ENCODE measurements at regions not wholly inside any gene's neighbourhood (a gene's known extent, or its start where the extent isn't known, plus 50 kb on each side); places are given as distances from the start of the nearest gene placed in this dataset.
"Not testable (repeated sequence)": the region's sequence is repeated elsewhere in the genome, so short reads cannot be mapped to it uniquely, and the experiment has no call there.

GRCh38 chr16:85279402-85279801 lies 167.1 kb upstream of the CIBAR2 start:
- no peak for DNase-seq

DNA sequence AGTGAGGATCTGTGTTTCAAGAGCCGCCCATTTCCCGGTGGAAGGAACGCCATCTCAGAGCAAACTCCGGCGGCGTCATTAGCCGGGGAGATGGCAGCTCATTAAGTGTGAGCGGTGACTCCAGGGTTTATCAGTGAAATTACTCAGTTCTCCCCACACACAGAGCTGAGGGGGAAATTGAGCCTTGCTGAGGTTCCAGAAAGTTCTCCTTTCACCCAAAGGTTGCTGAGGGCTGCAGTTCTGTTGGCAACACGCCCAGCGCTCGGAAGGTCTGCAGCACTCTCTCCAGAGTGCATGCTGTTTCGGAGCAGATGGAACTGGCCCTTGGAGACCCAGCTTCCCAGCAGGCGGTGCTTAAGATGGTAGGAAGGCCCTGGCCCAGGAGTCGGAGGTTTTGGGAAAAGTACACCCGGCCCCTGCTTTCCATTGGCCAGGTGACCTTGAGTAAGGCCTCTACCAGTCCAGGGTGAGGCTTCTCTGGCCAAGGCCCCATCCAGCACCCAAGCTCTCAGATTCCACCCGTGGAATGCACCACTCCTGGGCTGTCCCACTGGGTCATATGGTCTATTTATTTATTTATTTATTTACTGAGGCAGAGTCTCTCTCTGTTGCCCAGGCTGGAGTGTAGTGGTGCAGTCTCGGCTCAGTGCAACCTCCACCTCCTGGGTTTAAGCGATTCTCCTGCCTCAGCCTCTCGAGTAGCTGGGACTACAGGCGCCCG lies 167.7 kb upstream of the CIBAR2 start:
- DNase-seq: no peak

- no peak for DNase-seq
Observed at GRCh38 chr16:85281181-85281580, 168.9 kb upstream of the CIBAR2 start.

DNA sequence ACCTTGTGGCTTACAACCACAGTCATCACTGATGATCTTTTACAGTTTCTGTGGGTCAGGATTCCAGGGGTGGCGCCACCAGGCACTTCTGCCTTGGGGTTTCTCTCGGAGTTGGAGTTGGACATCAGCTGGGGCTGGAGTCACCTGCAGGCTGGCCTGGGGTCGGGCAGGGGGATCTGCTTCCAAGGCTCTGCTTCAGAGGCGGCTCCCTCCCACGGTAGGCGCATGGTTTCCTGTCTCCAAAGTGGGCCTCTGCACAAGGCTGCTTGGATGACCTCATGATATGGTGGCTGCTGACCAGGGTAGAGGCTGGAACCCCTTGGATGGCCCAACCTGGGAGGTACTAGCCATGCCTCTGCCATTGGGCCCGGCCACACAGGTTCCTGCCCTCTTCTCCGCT lies 170.6 kb upstream of the CIBAR2 start:
- no peak for DNase-seq

- DNase-seq: no peak
Observed at GRCh38 chr16:85283305-85284050, 171.2 kb upstream of the CIBAR2 start.

DNA sequence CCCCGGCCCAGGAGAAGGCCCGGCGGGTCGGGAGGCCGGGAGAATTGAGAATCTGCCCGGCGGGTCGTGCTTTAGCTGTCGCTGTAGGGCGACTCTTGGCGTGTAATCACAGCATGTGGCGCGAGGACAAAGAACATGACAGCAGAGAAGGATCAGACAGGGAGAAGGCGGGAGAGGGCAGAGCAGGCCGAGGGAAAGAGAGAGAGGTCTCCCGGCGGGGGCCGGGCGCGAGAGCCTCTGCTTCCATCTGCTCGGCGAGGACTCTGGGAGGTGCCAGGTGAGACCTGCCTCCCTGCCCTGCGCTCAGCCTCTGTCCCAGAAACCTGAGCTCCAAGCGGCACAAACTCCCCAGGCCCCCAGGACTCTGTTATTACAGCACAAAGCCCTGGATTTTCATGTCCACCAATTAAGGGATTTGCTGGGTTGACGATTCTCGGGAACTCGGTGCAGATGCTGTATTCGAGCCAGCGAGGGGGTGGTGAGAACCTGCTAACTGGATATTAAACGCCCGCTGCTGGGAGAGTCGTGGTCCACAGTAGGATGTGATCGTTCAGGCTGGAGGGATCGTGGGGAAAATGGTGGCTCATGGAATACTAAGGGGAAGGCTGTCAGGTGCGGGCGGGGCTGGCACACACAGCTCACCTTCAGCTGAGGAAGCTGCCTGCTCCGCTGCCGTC lies 172.0 kb upstream of the CIBAR2 start:
- DNase-seq: no peak

GRCh38 chr16:85285681-85286065 lies 173.4 kb upstream of the CIBAR2 start:
- no peak for DNase-seq

DNA sequence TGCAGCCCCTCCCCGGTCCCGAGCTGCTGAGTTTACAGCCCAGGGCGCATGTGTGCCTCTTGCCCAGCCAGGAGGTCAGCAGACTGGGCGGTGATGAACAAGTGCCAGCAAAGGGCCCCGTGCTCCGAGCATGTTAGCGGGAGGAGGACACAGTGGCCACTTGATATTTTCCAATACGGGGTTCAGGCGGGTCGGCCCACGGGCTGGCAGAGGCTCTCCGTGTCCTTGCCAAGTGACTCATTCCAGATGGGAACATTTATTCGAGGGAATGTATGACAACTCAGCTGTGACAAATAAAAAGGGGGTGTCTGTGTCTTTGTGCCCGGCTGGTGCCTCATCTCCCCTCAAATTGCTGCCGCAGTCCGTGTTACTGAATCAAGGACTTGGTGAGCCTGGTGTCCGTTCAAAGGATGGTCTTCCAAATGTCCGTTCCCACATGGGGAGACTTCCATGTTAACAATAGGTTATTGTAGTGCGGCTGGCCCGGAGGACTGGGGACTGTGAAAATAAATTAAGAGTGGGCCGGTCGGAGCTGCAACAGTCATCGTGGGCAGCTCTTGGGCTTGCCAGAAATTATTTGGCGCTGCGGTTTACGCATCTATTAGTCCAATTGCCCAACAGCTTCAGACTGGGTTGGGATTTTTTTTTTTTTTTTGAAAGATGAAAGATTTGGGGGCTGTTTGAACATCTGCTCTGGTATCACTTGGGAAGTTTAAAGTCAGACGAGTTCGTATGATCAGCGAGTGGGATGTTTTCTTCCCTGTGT lies 174.0 kb upstream of the CIBAR2 start:
- DNase-seq: no peak

DNA sequence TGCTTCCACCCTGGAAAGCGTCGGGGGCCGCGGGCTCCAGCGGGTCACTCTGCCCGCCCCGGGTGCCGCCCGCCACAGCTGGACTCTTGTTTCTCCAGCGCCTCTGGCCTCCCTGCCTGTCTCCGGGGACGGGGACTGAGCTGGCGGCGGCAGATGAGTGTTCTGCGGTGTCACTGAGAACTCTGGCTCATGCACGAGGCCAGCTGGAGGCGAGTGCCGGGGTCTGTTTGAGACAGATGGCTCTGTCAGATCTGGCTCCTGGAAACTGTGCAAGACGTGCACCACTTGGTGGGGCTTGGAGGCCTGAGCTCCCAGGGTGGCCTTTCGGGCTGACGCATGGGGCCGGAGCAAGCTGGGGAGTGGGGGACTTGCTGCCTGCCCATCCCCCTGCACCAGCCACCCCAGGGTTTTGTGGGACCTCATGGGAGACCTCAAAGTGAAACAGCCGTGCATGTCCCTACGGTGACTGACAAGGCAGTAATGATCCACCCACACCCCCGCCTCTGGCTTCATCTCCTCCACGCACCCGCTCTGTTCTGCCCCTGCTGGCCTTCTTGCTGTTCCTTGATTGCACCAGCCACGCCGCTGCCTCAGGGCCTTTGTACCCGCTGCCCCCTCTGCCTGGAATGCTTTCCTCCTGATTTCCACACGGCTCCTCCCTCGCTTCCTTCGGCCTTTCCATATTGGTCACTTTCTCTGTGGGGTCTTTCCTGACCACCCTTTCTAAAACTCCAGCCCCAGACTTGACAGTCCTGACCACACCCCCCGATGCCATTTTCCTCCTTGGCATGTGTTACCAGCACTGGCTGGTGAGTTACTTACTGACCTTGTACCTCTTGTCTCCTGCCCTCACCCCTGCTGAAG lies 174.9 kb upstream of the CIBAR2 start:
- no peak for DNase-seq

- DNase-seq: not testable (repeated sequence)
Observed at GRCh38 chr16:85287815-85288109, 175.5 kb upstream of the CIBAR2 start.

DNA sequence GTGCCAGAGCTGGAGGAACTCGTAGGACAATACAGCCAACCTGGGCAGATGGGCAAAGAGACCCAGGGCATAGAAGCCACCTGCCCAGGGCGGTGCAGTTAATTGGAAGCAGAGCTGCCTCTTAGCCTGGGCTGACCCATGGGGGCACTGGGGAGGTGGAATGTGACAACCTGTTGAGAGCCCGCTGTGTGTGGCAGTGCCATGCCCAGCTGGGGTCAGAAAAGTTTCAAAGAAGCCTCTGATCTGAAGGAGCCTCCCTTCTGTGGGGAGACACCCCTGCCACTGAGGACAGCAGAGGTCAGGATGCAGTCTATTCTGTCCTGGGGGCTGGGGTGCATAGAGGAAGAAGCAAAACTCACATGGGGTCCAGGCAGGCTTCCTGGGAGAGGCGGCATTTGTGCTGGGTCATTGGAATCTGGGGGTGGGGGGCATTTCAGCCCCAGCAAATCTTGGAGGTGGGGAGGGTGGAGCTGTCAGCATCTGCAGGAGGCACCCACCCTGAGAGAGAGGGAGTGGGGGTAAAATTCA lies 176.1 kb upstream of the CIBAR2 start:
- no peak for DNase-seq

GRCh38 chr16:85288869-85289660 lies 176.8 kb upstream of the CIBAR2 start:
- DNase-seq: no peak

DNA sequence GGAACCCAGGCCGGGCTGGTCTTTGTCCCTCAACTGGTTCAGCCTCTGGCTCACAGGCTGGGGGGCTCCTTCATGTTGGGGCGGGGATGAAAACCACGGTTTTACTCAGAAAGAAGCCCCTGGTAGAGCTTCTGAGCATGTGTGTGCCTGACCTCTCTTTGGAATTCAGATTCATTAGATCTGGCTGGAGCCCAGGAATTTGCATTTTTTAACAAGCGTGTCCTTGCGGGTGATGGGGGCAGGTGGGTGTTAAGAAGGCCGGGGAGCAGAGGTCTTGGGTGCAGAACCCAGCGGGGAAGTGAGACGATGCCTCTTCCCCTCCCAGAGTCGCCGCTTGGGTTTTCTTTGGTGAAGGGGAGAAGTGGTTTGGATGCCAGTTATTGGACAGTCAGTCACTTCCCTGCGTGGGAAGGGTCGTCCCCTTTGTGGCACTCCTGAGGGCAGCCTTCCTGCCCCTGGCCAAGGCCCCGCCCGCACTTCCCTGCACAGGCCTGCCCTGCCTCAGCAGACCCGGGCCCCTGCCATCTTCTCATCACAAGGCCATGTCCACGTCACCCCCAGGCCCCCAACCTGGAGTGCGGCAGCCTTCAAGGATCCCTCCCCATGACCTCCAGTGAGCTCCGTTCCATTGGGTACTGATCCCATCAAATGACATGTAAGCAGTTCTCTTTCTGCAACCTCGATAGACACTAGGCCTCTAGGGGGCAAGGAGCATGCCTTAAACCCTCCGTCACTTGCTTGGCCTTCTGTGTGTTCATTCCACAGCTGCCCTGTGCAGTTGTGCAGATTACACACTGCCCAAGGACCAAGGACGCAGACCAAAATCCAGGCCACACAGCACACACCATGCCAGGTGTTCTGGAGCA lies 177.7 kb upstream of the CIBAR2 start:
- DNase-seq: no peak

- DNase-seq: no peak
Observed at GRCh38 chr16:85290626-85291301, 178.5 kb upstream of the CIBAR2 start.

DNA sequence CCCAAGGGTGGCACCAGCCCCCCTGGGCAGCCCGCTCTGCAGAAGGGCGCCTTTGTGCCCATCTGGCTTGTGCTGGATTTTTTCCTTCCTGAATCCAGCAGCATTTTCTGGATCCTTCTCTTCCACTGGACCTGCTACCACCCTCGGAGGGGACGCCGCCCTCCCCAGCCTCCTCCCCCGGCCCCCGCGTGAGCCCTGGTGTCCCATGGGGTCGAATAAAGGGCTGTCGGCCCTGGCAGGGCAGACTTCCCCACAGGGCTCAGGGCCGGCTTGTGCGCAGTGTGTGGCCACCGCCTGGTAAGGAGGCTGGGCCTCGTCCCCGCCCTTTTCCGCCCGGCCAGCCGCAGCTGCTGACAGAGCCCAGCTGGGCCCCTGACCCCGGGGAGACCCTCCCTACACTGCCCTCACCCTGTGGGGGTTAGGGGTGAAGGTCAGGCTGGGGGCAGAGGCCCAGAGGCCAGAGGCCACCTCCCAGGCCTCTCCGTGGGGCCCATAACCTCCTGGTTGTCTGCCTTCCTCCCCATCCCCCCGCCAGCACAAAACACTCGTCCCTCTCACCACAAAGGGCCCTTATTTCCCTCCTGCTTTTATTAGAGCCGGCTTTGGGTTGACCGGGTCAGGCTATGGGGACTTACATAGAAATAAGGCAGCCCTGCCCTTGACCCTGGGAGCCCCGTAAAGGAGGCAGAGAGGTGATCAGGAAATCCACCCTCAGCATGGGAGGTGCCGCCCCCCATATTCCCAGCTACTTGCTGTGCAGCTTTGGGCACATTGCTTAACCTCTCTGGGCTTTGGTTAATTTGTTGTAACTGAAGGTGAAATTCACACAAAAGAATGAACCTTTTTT lies 179.3 kb upstream of the CIBAR2 start:
- DNase-seq: no peak

DNA sequence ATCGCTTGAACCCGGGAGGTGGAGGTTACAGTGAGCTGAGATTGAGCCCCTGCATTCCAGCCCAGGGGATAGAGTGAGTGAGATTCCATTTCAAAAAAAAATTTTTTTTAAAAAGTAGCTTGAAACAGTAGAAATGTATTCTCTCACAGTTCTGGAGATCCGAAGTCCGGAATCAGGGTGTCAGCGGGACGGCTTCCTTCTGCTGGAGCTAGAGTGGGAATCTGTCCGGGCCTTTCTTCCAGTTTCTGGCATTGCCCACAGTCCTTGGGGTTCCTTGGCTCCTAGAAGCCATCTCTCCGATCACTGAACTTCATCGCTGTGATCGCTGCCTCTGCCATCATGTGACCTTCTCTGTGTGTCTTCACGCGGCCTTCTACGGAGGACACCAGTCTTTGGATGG lies 181.2 kb upstream of the CIBAR2 start:
- DNase-seq: no peak

DNA sequence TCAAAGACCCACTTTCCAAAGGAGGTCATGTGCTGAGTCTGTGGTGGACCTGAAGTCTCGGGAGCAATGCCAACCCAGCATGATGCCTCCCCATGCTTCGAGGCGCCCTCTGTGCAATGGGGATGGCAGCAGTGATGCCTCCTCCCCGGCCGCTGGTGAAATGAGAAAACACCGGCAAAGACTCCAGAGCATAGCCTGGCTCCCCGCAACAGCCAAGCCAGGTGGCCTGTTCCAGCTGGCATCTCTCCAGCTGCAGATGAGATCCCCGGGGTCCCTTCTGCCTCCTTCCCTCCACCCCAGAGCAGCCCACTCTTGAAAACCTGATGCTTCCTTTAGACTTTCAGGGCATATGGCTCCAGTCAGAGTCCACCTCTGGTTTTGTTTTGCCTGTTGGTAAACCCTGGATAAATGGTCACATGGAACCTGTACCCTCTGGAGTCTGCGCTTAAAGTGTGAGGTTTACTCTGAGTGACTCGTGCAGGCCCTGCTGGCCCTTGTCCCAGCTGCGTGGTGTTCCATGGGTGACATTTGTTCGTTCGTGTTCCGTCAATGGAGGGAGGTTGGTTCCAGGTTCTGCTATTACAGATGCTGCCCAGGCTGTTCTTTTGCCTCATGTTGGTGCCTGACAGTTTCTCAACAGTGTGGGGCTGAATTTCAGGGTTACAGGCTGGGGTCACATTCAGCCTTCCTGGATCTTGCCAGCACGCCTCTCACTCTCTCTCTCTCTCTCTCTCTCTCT lies 181.8 kb upstream of the CIBAR2 start:
- no peak for DNase-seq
